Fibroblast of lung (primary cell): ENCODE measurements at regions not wholly inside any gene's neighbourhood (a gene's known extent, or its start where the extent isn't known, plus 50 kb on each side); places are given as distances from the start of the nearest gene placed in this dataset.

ENCODE experiments used
- DNase-seq, 2 donors: peaks; one replicate each; pipeline versions ENCODE4 v3.0.0 to v3.0.0-alpha.2; 2010; ENCODE audit warnings: low read depth in 2 of 2
- H2AFZ ChIP-seq: 2 replicates; pipeline ENCODE4 v1.5.1; 2012; ENCODE audit warnings: low read length, control low read depth, inconsistent platforms
- H3K27ac ChIP-seq: 2 replicates; pipeline ENCODE4 v1.5.1; 2011; ENCODE audit warnings: low read length, control low read depth; ENCODE audit not compliant: insufficient read depth
- H3K27me3 ChIP-seq: 2 replicates; pipeline ENCODE4 v1.5.1; 2011; ENCODE audit warnings: mild to moderate bottlenecking, low read length; ENCODE audit not compliant: control insufficient read depth, insufficient read depth
- H3K36me3 ChIP-seq: 2 replicates; pipeline ENCODE4 v1.5.1; 2011; ENCODE audit warnings: low read length; ENCODE audit not compliant: control insufficient read depth, insufficient read depth
- H3K4me1 ChIP-seq: 2 replicates; pipeline ENCODE4 v1.5.1; 2011; ENCODE audit warnings: low read length; ENCODE audit not compliant: control insufficient read depth, insufficient read depth; ENCODE audit errors: extremely low read depth
- H3K4me2 ChIP-seq: 2 replicates; pipeline ENCODE4 v1.5.1; 2011; ENCODE audit warnings: low read length, control low read depth; ENCODE audit not compliant: insufficient read depth; ENCODE audit errors: extremely low read depth
- H3K4me3 ChIP-seq, 4 experiments: fragments of 200-600 bp in 1 of 4; sonication (generic) in 1 of 4; replicated peaks in 1 of 4; 2 replicates each; pipeline ENCODE4 v1.5.1; 2011 to 2016; ENCODE audit warnings: low read length in 4 of 4, low read depth in 3 of 4, mild to moderate bottlenecking in 3 of 4, control low read depth in 2 of 4, inconsistent platforms in 1 of 4, mixed read lengths in 1 of 4; ENCODE audit not compliant: insufficient read depth in 1 of 4; ENCODE audit errors: control extremely low read depth in 1 of 4
- H3K79me2 ChIP-seq: 2 replicates; pipeline ENCODE4 v1.5.1; 2012; ENCODE audit warnings: mild to moderate bottlenecking, low read length, inconsistent platforms; ENCODE audit not compliant: control insufficient read depth, insufficient read depth
- H3K9ac ChIP-seq: 2 replicates; pipeline ENCODE4 v1.5.1; 2011; ENCODE audit warnings: mild to moderate bottlenecking, low read length, control low read depth; ENCODE audit not compliant: insufficient read depth
- H3K9me3 ChIP-seq: 2 replicates; pipeline ENCODE4 v1.5.1; 2012; ENCODE audit warnings: low read depth, low read length; ENCODE audit not compliant: control insufficient read depth, insufficient read depth
- H4K20me1 ChIP-seq: 2 replicates; pipeline ENCODE4 v1.5.1; 2011; ENCODE audit warnings: low read length; ENCODE audit not compliant: control insufficient read depth, insufficient read depth; ENCODE audit errors: extremely low read depth
- EZH2 ChIP-seq: IDR thresholded peaks from 2 replicates; pipeline ENCODE4 v1.5.1; 2012; ENCODE audit warnings: low read length, control low read depth, mild to moderate bottlenecking; ENCODE audit errors: missing control alignments
- TF ChIP-seq, protein P1 (sequence below), 2 donors: IDR thresholded peaks in 1 of 2; conservative IDR thresholded peaks in 1 of 2; 1 replicate in 1 of 2; 2 replicates in 1 of 2; pipeline ENCODE4 v1.5.1; 2011 to 2012; ENCODE audit warnings: low read length in 2 of 2, control low read depth in 1 of 2, inconsistent platforms in 1 of 2, low read depth in 1 of 2, mild to moderate bottlenecking in 1 of 2

DNA sequence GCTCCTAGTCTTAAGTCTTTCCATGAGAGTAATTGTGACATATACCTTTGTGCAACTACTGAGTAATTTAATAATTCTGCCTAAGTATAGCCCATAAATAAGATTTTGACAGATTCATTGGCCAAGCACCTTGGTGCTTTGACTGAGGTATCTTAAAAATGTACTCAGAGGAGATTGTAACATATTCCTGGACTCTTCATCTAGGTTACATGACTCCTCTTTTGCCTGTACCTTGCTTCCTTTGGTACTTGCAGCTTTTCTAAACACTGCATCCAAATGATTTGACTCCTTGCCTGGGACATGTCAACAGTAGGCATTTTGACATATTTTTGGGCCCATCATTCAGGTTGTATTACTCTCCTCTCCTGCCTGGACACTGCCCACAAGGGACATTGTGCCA is 1125.0 kb upstream of the AMELY start:
- H3K9ac ChIP-seq: no peak overlapping the region
- H3K27me3 ChIP-seq: no peaks in the 10 kb centered on the region
- DNase-seq: no peak
- H3K9me3 ChIP-seq: no peaks in the 10 kb centered on the region
- no peak overlapping the region for H2AFZ ChIP-seq
- no peaks in the 10 kb centered on the region for H3K36me3 ChIP-seq
- no peak for TF ChIP-seq EZH2
- TF ChIP-seq, protein P1, sequence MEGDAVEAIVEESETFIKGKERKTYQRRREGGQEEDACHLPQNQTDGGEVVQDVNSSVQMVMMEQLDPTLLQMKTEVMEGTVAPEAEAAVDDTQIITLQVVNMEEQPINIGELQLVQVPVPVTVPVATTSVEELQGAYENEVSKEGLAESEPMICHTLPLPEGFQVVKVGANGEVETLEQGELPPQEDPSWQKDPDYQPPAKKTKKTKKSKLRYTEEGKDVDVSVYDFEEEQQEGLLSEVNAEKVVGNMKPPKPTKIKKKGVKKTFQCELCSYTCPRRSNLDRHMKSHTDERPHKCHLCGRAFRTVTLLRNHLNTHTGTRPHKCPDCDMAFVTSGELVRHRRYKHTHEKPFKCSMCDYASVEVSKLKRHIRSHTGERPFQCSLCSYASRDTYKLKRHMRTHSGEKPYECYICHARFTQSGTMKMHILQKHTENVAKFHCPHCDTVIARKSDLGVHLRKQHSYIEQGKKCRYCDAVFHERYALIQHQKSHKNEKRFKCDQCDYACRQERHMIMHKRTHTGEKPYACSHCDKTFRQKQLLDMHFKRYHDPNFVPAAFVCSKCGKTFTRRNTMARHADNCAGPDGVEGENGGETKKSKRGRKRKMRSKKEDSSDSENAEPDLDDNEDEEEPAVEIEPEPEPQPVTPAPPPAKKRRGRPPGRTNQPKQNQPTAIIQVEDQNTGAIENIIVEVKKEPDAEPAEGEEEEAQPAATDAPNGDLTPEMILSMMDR (conservative IDR thresholded peaks at IDR 0.05 in 1 of 2, IDR thresholded peaks at IDR 0.05 in 1 of 2; ENCODE audit: low read depth in 1 of 2, low read length in 2 of 2): no peak
- no peaks in the 10 kb centered on the region for H4K20me1 ChIP-seq
- no peaks in the 10 kb centered on the region for H3K79me2 ChIP-seq
- H3K4me2 ChIP-seq: no peak overlapping the region
- no peaks in the 10 kb centered on the region for H3K4me1 ChIP-seq
- H3K27ac ChIP-seq: no peak overlapping the region
- no peak overlapping the region for H3K4me3 ChIP-seq

GRCh38 chrY:8035653-8036052 is 1124.1 kb upstream of the AMELY start:
- no peaks in the 10 kb centered on the region for H3K79me2 ChIP-seq
- no peak overlapping the region for H3K9ac ChIP-seq
- H3K4me3 ChIP-seq: no peak overlapping the region
- no peak overlapping the region for H2AFZ ChIP-seq
- no peak overlapping the region for H3K4me2 ChIP-seq
- DNase-seq: no peak
- H3K9me3 ChIP-seq: no peaks in the 10 kb centered on the region
- no peak overlapping the region for H3K27ac ChIP-seq
- no peaks in the 10 kb centered on the region for H3K27me3 ChIP-seq
- H4K20me1 ChIP-seq: no peaks in the 10 kb centered on the region
- TF ChIP-seq EZH2: no peak
- no peaks in the 10 kb centered on the region for H3K4me1 ChIP-seq
- H3K36me3 ChIP-seq: no peaks in the 10 kb centered on the region

GRCh38 chrY:8034673-8035072 is 1123.1 kb upstream of the AMELY start:
- H3K79me2 ChIP-seq: no peaks in the 10 kb centered on the region
- no peaks in the 10 kb centered on the region for H4K20me1 ChIP-seq
- no peak overlapping the region for H3K9ac ChIP-seq
- H3K4me1 ChIP-seq: no peaks in the 10 kb centered on the region
- TF ChIP-seq, protein P1 (conservative IDR thresholded peaks at IDR 0.05 in 1 of 2, IDR thresholded peaks at IDR 0.05 in 1 of 2; ENCODE audit: low read depth in 1 of 2, low read length in 2 of 2): no peak
- TF ChIP-seq EZH2: no peak
- no peak overlapping the region for H3K4me3 ChIP-seq
- no peaks in the 10 kb centered on the region for H3K9me3 ChIP-seq
- no peak overlapping the region for H3K27ac ChIP-seq
- H3K4me2 ChIP-seq: no peak overlapping the region
- DNase-seq: no peak
- H2AFZ ChIP-seq: no peak overlapping the region
- H3K36me3 ChIP-seq: no peaks in the 10 kb centered on the region
- no peaks in the 10 kb centered on the region for H3K27me3 ChIP-seq
